GM23248 (cell line): ENCODE measurements at regions not wholly inside any gene's neighbourhood (a gene's known extent, or its start where the extent isn't known, plus 50 kb on each side); places are given as distances from the start of the nearest gene placed in this dataset.

Experiments used
- EZH2 ChIP-seq: fragments of 200-600 bp; sonication (generic); IDR thresholded peaks from 2 replicates; pipeline ENCODE4 v1.6.1; 2018; ENCODE audit warnings: antibody characterized with exemption, mild to moderate bottlenecking; ENCODE audit not compliant: insufficient read depth, poor library complexity, severe bottlenecking
- EZH2phosphoT487 ChIP-seq: fragments of 200-600 bp; sonication (generic); IDR thresholded peaks from 2 replicates; pipeline ENCODE4 v1.6.1; 2018; ENCODE audit warnings: antibody characterized with exemption, moderate library complexity, mild to moderate bottlenecking, low read depth; ENCODE audit not compliant: insufficient read depth

DNA sequence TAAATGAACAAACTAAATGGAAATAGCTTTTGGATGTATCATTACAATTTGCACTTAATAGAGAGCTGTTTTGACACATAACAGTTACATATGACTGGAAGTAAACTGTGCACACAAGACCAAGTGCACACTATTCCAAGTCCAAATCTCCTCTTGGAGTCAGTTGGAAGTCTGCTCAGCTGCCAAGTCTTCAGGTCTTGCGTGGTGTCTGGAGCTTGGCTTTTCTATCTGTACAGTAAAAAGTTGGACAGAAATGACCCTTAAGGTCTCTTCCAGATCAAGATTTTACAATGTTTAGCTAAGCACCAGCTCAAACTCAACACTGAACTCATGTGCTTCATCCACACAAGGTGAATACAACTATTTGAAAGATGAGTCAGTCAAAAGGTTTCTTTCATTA is 456.9 kb downstream of the RASEF start:
- TF ChIP-seq EZH2phosphoT487 (no peak), EZH2 (no peak)
